ENCODE measurements at regions not wholly inside any gene's neighbourhood (a gene's known extent, or its start where the extent isn't known, plus 50 kb on each side); places are given as distances from the start of the nearest gene placed in this dataset.

GRCh38 chr6:167776906-167777627 is 49.6 kb upstream of the AFDN start:
- no peak for DNase-seq (ENCODE audit: low read depth)

Data from activated T-helper 1 cell treated with Interleukin-2 at 50 U/mL for 16 hours (primary cell).